ENCODE measurements at regions not wholly inside any gene's neighbourhood (a gene's known extent, or its start where the extent isn't known, plus 50 kb on each side); places are given as distances from the start of the nearest gene placed in this dataset.

- TF ChIP-seq, protein P1, sequence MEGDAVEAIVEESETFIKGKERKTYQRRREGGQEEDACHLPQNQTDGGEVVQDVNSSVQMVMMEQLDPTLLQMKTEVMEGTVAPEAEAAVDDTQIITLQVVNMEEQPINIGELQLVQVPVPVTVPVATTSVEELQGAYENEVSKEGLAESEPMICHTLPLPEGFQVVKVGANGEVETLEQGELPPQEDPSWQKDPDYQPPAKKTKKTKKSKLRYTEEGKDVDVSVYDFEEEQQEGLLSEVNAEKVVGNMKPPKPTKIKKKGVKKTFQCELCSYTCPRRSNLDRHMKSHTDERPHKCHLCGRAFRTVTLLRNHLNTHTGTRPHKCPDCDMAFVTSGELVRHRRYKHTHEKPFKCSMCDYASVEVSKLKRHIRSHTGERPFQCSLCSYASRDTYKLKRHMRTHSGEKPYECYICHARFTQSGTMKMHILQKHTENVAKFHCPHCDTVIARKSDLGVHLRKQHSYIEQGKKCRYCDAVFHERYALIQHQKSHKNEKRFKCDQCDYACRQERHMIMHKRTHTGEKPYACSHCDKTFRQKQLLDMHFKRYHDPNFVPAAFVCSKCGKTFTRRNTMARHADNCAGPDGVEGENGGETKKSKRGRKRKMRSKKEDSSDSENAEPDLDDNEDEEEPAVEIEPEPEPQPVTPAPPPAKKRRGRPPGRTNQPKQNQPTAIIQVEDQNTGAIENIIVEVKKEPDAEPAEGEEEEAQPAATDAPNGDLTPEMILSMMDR (IDR thresholded peaks at IDR 0.05), result no peak
- no peak for TF ChIP-seq POLR2A (IDR thresholded peaks at IDR 0.05)
Observed at GRCh38 chr10:63692220-63692896, 171.2 kb downstream of the REEP3 start.

Measured in body of pancreas (tissue), 4 donors.